ENCODE measurements at regions not wholly inside any gene's neighbourhood (a gene's known extent, or its start where the extent isn't known, plus 50 kb on each side); places are given as distances from the start of the nearest gene placed in this dataset.

GRCh38 chr16:5415123-5415522, 317.5 kb upstream of the EEF2KMT start:
- TF ChIP-seq CTCF (conservative IDR thresholded peaks at IDR 0.05; ENCODE audit: low read depth, low read length) (no peak), POLR2A (IDR thresholded peaks at IDR 0.05; ENCODE audit: low read depth, low read length) (no peak), BHLHE40 (IDR thresholded peaks at IDR 0.05; ENCODE audit: low read depth, low read length) (no peak), RAD21 (IDR thresholded peaks at IDR 0.05; ENCODE audit: low read length) (no peak), MAZ (IDR thresholded peaks at IDR 0.05; ENCODE audit: borderline replicate concordance, low read depth, low read length) (no peak), USF2 (IDR thresholded peaks at IDR 0.05; ENCODE audit: low read depth, low read length) (no peak), RFX5 (IDR thresholded peaks at IDR 0.05; ENCODE audit: low read depth, low read length) (no peak), MXI1 (IDR thresholded peaks at IDR 0.05; ENCODE audit: borderline replicate concordance, low read depth, low read length) (no peak)
